AG04449 (cell line): ENCODE measurements at regions not wholly inside any gene's neighbourhood (a gene's known extent, or its start where the extent isn't known, plus 50 kb on each side); places are given as distances from the start of the nearest gene placed in this dataset.

Source experiments
- CTCF ChIA-PET: fragments of 350-600 bp; formaldehyde crosslinking; extraction: SDS; loops from one replicate; lab custom pipeline; 2021; ENCODE audit warnings: antibody characterized with exemption; lab: Yijun Ruan, JAX
- POLR2A ChIA-PET: fragments of 400-600, 350-600 bp; formaldehyde crosslinking; extraction: SDS; loops from one replicate; lab custom pipeline; 2020; ENCODE audit warnings: antibody characterized with exemption, inconsistent platforms; lab: Yijun Ruan, JAX
- DNase-seq: peaks from one replicate; pipeline ENCODE4 v3.0.0-alpha.2; 2010; ENCODE audit warnings: low read depth, low spot score
- H3K4me3 ChIP-seq: 2 replicates; pipeline ENCODE4 v1.5.1; 2011; ENCODE audit warnings: low read depth, mild to moderate bottlenecking, control low read depth, low read length
- CTCF ChIP-seq: IDR thresholded peaks from one replicate; pipeline ENCODE4 v1.5.1; 2011; ENCODE audit warnings: mild to moderate bottlenecking, moderate library complexity, low read length, control low read depth, inconsistent platforms; ENCODE audit not compliant: insufficient read depth; ENCODE audit errors: missing control alignments

DNA sequence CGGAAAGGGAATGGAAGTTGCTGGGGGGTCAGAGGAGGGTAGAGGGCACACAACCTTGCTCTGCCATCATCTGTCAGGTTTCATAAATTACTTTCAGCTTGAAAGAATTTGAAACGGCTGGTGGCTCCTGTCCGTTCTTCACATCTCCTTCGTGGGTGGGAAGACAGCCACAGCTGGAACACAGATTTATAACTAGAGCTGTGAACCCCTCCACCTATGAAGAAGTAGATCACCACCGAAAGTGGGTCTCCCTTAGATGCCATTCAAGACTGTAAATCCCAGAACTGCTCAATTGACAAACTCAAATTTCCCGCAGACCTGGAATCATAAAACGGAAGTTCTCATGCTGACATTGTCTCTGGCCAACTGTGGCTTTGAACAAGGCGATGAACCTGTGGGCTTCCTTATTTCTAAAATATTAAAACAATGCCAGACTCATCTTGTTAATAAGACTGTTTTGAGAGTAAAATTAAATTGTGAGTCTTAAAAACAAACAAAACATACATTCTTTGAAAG is 65.3 kb downstream of the BTBD3 start:
- no peak overlapping the region for H3K4me3 ChIP-seq
- no peak for TF ChIP-seq CTCF
- ChIA-PET POLR2A (no interaction called here), CTCF (no interaction called here)
- no peak for DNase-seq

GRCh38 chr20:11986954-11987353 is 69.3 kb downstream of the BTBD3 start:
- POLR2A ChIA-PET = no interaction called here
- CTCF ChIA-PET = no interaction called here
- no peak for DNase-seq
- no peak overlapping the region for H3K4me3 ChIP-seq
- no peak for TF ChIP-seq CTCF

GRCh38 chr20:11987526-11987925 is 69.8 kb downstream of the BTBD3 start:
- H3K4me3 ChIP-seq = no peak overlapping the region
- TF ChIP-seq CTCF = no peak
- CTCF ChIA-PET = no interaction called here
- POLR2A ChIA-PET = no interaction called here
- DNase-seq = no peak

DNA sequence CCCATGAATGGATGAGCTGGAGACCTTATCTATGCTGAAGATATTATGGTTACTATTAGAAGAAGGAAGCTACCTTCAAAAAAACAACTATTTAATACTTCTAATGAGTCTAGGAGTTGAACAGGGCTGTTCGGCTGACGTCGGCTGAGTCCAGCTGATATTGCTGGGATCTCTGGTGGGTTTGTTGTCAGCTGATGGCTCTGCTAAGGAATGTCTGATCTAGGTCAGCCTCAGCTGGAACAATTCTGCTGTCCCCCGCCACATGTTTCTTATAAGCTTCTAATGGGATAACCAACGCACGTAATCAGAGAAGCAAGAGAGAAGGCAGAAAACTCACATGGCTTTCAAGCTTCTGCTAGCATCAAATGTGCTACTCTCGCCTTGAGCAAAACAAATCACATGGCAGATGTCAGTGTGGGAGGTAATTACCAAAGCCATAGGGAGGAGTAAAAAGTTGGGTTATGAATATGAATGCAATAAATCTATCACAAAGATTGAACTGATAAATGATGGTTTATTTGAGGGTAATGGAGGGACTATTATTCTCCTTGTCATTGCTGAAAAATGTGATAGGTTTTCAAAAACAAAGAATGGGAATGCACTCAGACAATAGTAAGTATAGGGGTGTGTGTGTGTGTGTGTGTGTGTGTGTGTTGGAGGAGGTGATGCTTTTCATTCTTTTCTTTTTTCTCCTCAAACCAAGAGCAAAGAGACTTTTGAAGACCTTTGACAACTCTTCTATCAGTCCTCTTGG is 71.5 kb downstream of the BTBD3 start:
- no peak for DNase-seq
- TF ChIP-seq CTCF = no peak
- CTCF ChIA-PET = interaction anchor here (1.6 kb wide), 1 partner anchor 23 kb away, joined by 4 read pairs; no protein-coding TSS in a partner anchor
- POLR2A ChIA-PET = no interaction called here
- H3K4me3 ChIP-seq = no peak overlapping the region

- no peak overlapping the region for H3K4me3 ChIP-seq
- ChIA-PET POLR2A (no interaction called here), CTCF (no interaction called here)
- DNase-seq = no peak
- TF ChIP-seq CTCF = no peak
Observed at GRCh38 chr20:11992426-11992825, 74.7 kb downstream of the BTBD3 start.

DNA sequence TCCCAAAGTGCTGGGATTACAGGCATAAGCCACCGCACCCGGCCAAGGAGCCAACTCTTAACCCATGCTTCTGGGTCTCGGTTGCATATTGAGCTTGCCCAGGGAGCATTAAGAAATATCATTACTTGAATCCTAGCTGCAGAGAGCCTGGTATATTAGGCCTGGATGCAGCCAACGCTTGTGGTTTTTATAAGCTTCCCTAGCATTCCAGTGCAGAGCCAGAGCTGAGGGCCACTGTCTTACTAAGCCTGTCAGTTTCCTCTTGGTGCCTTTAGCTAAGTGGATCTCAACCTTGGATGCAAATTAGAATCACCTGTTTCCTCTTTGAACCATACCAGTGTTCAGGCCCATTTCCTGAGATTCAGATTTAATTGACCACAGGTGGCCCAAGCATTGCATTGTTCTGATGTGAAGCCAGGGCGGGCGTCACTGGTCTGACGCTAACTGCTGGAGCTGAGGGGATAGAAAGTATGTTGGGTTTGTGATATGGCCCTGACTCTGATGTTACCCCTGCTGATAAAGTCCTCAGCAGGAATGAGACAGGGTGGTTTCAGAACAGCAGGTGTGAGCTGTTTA is 76.3 kb downstream of the BTBD3 start:
- H3K4me3 ChIP-seq = no peak overlapping the region
- TF ChIP-seq CTCF = no peak
- ChIA-PET CTCF (interaction anchor here (1.4 kb wide), 1 partner anchor 278 kb away, joined by 3 read pairs; no protein-coding TSS in a partner anchor), POLR2A (no interaction called here)
- DNase-seq = no peak
